Ectodermal cell (in vitro differentiated cells): ENCODE measurements at regions not wholly inside any gene's neighbourhood (a gene's known extent, or its start where the extent isn't known, plus 50 kb on each side); places are given as distances from the start of the nearest gene placed in this dataset.

Experiments
- H3K27ac ChIP-seq: 2 replicates; pipeline ENCODE4 v1.7.0; 2013; ENCODE audit warnings: mild to moderate bottlenecking, low read depth, low read length; ENCODE audit not compliant: insufficient read depth, poor library complexity, severe bottlenecking
- H3K27me3 ChIP-seq: 2 replicates; pipeline ENCODE4 v1.7.0; 2013; ENCODE audit warnings: mild to moderate bottlenecking, low read length; ENCODE audit not compliant: insufficient read depth, control insufficient read depth, poor library complexity, severe bottlenecking
- H3K36me3 ChIP-seq: one replicate; pipeline ENCODE4 v1.7.0; 2013; ENCODE audit warnings: low read length; ENCODE audit not compliant: control insufficient read depth, insufficient read depth
- H3K4me1 ChIP-seq: one replicate; pipeline ENCODE4 v1.7.0; 2013; ENCODE audit warnings: low read length; ENCODE audit not compliant: control insufficient read depth, insufficient read depth
- H3K4me3 ChIP-seq: 2 replicates; pipeline ENCODE4 v1.7.0; 2013; ENCODE audit warnings: low read depth, low read length, control low read depth; ENCODE audit not compliant: insufficient read depth
- H3K9me3 ChIP-seq: 2 replicates; pipeline ENCODE4 v1.7.0; 2013; ENCODE audit warnings: mild to moderate bottlenecking, low read length, moderate library complexity; ENCODE audit not compliant: control insufficient read depth
- WGBS, 2 experiments: methylation state at CpG; one replicate each; pipeline ENCODE4 v1.1.7; 2013; ENCODE audit warnings: missing lambda C conversion rate in 2 of 2; 5-methylcytosine and 5-hydroxymethylcytosine counted together

DNA sequence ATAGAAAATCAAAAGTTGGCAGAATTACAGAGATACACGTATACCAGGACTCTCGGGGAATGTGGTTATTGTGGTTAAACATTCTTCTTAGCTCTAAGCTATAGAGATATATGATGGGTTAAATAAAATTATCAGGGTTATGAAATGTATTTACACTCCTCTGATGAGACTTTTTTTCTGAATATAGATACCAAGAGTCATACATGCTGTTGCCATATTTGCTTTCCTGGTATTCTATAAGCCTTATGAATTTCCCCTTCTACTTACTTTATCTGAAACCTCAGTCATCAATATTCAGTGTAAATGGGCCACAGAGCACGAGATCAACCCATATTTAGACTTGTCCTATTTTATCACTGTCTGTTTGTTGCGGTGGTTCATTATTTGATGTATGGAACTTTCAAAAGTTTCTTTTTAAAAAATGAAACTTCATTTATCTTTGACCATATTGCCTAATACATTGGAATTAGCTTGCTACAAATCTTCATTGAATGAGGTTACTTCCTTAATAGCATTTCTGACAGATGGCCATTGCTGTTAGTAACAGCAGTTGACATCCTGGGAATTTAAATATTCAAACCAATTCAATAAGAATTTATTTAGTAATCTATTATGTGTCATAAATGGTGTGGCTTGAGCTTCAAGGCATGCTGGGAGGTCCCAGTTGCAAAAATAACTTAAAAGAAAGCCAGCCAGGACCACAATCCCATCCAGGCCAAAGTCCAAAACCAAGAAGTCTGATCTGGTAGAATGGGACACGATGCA is 393.5 kb downstream of the PCNX1 start:
- H3K36me3 ChIP-seq = no peaks in the 10 kb centered on the region
- H3K9me3 ChIP-seq = no peaks in the 10 kb centered on the region
- no peaks in the 10 kb centered on the region for H3K4me1 ChIP-seq
- H3K27ac ChIP-seq = no peak overlapping the region
- WGBS, 2 experiments = 96 to 99% methylated on average over 4 of the region's 5 CpGs
- no peak overlapping the region for H3K4me3 ChIP-seq
- H3K27me3 ChIP-seq = no peaks in the 10 kb centered on the region

DNA sequence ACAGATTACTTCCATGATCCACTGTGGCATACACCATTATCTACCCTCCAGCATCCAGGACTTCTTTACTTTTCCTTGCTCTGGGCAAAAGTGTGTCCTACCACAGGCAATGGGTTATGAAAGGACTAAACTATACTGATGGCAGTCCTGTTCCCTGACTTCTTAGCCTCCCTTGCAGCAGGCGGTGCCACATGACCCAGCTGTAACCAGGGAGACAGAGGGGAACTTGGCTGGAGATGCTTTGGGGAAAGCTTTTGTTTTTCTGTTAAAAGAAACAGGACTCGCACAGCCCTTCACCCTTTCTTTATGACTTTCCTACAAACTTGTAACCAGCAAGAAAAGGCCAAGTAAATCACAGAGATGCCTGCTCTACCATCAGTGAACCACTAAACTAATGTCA is 394.4 kb downstream of the PCNX1 start:
- H3K36me3 ChIP-seq = no peaks in the 10 kb centered on the region
- no peaks in the 10 kb centered on the region for H3K4me1 ChIP-seq
- peak overlapping the region; percentile 31 for H3K27ac ChIP-seq
- H3K4me3 ChIP-seq = no peak overlapping the region
- no peaks in the 10 kb centered on the region for H3K9me3 ChIP-seq
- WGBS, 2 experiments = 49 to 73% methylated on average over 2 of the region's 2 CpGs
- no peaks in the 10 kb centered on the region for H3K27me3 ChIP-seq

GRCh38 chr14:71304690-71305089 is 397.4 kb downstream of the PCNX1 start:
- no peaks in the 10 kb centered on the region for H3K36me3 ChIP-seq
- no peak overlapping the region for H3K4me3 ChIP-seq
- H3K4me1 ChIP-seq = no peaks in the 10 kb centered on the region
- H3K9me3 ChIP-seq = no peaks in the 10 kb centered on the region
- no peak overlapping the region for H3K27ac ChIP-seq
- WGBS, 2 experiments = 87 to 88% methylated on average over 6 of the region's 6 CpGs
- H3K27me3 ChIP-seq = no peaks in the 10 kb centered on the region

GRCh38 chr14:71308671-71309070 is 401.4 kb downstream of the PCNX1 start:
- Histone ChIP-seq H3K27ac (no peak overlapping the region), H3K9me3 (no peaks in the 10 kb centered on the region), H3K4me3 (no peak overlapping the region), H3K4me1 (no peaks in the 10 kb centered on the region), H3K27me3 (no peaks in the 10 kb centered on the region), H3K36me3 (no peaks in the 10 kb centered on the region)
- WGBS, 2 experiments = 97 to 100% methylated on average over 1 of the region's 1 CpG

DNA sequence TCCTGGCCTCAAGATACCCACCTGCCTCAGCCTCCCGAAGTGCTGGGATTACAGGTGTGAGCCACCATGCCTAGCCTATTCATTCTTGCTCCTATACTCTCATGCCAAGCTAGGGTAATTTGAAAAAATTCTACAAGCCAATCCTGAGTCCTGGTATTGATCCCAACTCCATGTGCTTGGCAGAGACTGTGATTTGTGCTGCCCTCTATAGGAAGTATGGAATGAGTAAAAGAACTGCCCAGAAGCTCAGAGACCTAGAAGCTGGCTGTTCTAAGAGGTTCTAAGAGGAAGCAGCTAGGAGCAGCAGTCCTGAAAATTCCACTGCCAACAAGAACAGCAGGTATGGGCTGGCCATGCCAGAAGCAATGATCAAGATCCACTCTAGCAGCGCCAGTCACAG is 402.5 kb downstream of the PCNX1 start:
- H3K27ac ChIP-seq = no peak overlapping the region
- no peaks in the 10 kb centered on the region for H3K4me1 ChIP-seq
- WGBS, 2 experiments = 88% methylated on average over 2 of the region's 2 CpGs
- no peaks in the 10 kb centered on the region for H3K36me3 ChIP-seq
- H3K9me3 ChIP-seq = no peaks in the 10 kb centered on the region
- H3K27me3 ChIP-seq = no peaks in the 10 kb centered on the region
- H3K4me3 ChIP-seq = no peak overlapping the region

- WGBS, 2 experiments = 94 to 95% methylated on average over 10 of the region's 10 CpGs
- Histone ChIP-seq H3K36me3 (no peaks in the 10 kb centered on the region), H3K27me3 (no peaks in the 10 kb centered on the region), H3K4me3 (no peak overlapping the region), H3K27ac (no peak overlapping the region), H3K4me1 (no peaks in the 10 kb centered on the region), H3K9me3 (no peaks in the 10 kb centered on the region)
These were observed 403.8 kb downstream of the PCNX1 start for GRCh38 chr14:71311061-71311460.

DNA sequence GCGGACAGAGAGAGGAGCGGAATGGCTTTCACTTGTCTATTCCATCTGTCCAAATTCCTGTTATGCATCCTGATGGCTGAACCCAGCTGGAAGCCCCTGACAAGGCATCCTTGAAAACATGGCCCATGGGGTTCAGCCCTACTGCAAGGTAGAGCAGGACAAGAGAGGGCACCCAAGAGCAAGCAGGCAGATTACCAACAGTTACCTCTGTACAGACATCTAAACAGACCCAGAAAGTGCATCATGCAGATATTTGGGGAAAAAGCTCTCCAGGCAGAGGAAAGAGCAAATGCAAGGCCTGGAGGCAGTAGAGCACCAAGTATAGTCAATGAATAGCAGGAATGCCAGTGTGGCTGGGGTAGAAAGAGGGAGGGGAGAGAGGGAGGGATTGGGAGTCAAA is 407.5 kb downstream of the PCNX1 start:
- Histone ChIP-seq H3K27ac (no peak overlapping the region), H3K27me3 (no peaks in the 10 kb centered on the region), H3K9me3 (no peaks in the 10 kb centered on the region), H3K4me1 (peaks cover 8% of the 10 kb centered on the region), H3K36me3 (no peaks in the 10 kb centered on the region), H3K4me3 (no peak overlapping the region)
- WGBS, 2 experiments = 97 to 99% methylated on average over 2 of the region's 2 CpGs

GRCh38 chr14:71317385-71318096 is 410.3 kb downstream of the PCNX1 start:
- Histone ChIP-seq H3K9me3 (no peaks in the 10 kb centered on the region), H3K27me3 (no peaks in the 10 kb centered on the region), H3K27ac (no peak overlapping the region), H3K4me1 (peaks cover 12% of the 10 kb centered on the region), H3K4me3 (no peak overlapping the region), H3K36me3 (no peaks in the 10 kb centered on the region)
- WGBS, 2 experiments = 91 to 93% methylated on average over 4 of the region's 4 CpGs

DNA sequence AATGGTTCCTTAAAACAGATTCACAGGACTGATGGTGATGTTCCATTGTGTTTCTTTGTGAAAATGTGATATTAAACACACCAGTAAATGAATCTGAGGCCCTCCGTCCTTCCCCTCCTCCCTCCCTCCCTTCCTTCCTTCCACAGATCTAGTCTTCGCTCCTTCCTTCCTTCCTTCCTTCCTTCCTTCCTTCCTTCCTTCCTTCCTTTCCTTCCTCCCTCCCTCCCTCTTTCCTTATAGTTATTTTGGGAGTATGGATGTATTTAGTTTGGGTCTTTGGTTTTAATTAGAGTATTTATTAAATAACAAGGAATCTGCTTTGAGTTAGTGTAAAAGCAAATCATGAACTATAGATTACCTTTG is 410.8 kb downstream of the PCNX1 start:
- no peaks in the 10 kb centered on the region for H3K36me3 ChIP-seq
- no peak overlapping the region for H3K4me3 ChIP-seq
- no peaks in the 10 kb centered on the region for H3K27me3 ChIP-seq
- WGBS, 2 experiments = 85 to 94% methylated on average over 2 of the region's 2 CpGs
- peaks cover 17% of the 10 kb centered on the region for H3K4me1 ChIP-seq
- H3K27ac ChIP-seq = no peak overlapping the region
- no peaks in the 10 kb centered on the region for H3K9me3 ChIP-seq

DNA sequence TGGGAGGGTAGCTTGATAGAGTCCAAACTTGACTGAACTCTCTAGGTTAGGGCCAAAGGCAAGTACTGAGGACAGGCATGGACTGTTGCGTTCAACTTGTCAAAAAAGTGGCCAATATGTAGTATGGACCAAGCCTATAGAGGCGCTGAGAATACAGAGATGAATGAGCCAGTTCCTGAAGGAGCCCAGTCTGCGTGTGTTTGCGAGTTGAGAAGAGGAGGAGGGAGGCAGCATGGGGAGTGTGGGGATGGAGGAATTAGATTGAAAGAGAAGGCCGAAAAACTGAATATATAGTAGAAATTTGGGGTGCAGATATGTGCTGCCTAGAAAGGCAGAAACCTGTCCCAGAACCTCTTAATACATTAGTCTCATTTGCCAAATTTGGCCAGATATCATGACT is 412.4 kb downstream of the PCNX1 start:
- 20% methylated on average over 5 of the region's 5 CpGs for WGBS, 2 experiments
- H3K27ac ChIP-seq = peak overlapping the region; percentile 27
- no peaks in the 10 kb centered on the region for H3K9me3 ChIP-seq
- H3K4me1 ChIP-seq = peaks cover 22% of the 10 kb centered on the region
- no peaks in the 10 kb centered on the region for H3K27me3 ChIP-seq
- H3K4me3 ChIP-seq = peak overlapping the region; percentile 86
- H3K36me3 ChIP-seq = no peaks in the 10 kb centered on the region
